Choroid plexus epithelial cell (primary cell): ENCODE measurements at regions not wholly inside any gene's neighbourhood (a gene's known extent, or its start where the extent isn't known, plus 50 kb on each side); places are given as distances from the start of the nearest gene placed in this dataset.

ENCODE experiments used
- DNase-seq: peaks from one replicate; pipeline ENCODE4 v3.0.0-alpha.2; 2010; ENCODE audit warnings: low read depth
- H3K4me3 ChIP-seq: 2 replicates; pipeline ENCODE4 v1.5.1; 2011; ENCODE audit warnings: low read depth, mild to moderate bottlenecking, control low read depth, low read length, moderate library complexity
- CTCF ChIP-seq: conservative IDR thresholded peaks from 2 replicates; pipeline ENCODE4 v1.5.1; 2011; ENCODE audit warnings: low read depth, mild to moderate bottlenecking, control low read depth, inconsistent platforms, low read length, moderate library complexity

GRCh38 chr1:10867138-10867721 is 70.8 kb upstream of the CASZ1 start:
- peak; percentile 21 for DNase-seq
- peak; percentile 22 for TF ChIP-seq CTCF
- H3K4me3 ChIP-seq: peak overlapping the region; percentile 44

- H3K4me3 ChIP-seq: no peak overlapping the region
- TF ChIP-seq CTCF: no peak
- DNase-seq: no peak
Measured at GRCh38 chr1:10867914-10868598, 71.6 kb upstream of the CASZ1 start.

DNA sequence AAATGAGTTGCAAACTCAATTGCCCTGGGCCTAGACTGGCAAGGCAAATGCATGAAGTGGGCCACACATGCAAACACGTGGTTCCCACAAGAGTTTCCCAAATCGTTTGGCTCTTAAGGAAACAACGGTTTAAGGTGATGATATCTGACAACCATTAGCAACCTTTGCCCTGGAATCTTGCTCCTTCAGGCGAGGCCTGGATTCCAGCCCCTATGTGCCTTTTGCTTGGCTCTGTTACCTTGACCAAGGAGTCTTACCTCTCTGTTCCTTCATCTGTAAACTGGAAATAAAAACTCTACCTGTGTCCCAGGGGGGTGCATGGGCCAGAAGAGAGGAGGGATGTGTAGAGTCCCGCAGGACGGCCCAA is 72.1 kb upstream of the CASZ1 start:
- no peak for DNase-seq
- TF ChIP-seq CTCF: no peak
- no peak overlapping the region for H3K4me3 ChIP-seq

- DNase-seq: no peak
- H3K4me3 ChIP-seq: no peak overlapping the region
- no peak for TF ChIP-seq CTCF
Measured at GRCh38 chr1:10869933-10870332, 73.5 kb upstream of the CASZ1 start.

DNA sequence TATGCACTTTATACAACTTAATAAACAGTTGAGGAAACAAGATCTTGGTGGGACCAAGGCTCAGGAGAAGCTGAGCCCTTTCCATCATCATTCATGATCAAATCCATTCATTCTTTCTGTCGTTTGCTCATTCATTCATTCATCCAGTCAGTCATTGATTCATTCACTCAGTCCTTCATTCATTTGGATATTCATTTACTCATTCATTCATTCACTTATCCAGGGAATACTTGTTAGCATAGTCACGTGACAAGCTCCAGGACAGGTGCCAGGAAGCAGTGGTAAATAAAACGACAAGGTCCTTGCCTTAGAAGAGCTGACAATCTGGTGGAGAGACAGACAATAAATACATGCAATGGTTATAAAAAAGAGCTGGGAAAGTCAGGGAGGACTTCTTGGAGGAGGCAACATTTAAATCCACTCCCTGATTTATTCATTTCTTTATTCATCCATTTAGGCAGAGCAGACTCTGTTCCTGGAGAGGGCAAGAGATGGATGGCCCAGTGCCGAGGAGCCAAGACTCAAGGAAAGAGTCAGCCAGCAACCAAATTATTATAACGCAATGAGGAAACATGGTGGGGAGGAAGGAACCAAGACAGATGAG is 74.1 kb upstream of the CASZ1 start:
- H3K4me3 ChIP-seq: no peak overlapping the region

GRCh38 chr1:10873189-10873588 is 76.7 kb upstream of the CASZ1 start:
- TF ChIP-seq CTCF: no peak
- no peak for DNase-seq
- H3K4me3 ChIP-seq: no peak overlapping the region

More for the DNA sequence above, 74.1 kb upstream of the CASZ1 start:
- DNase-seq: no peak
- TF ChIP-seq CTCF: no peak

DNA sequence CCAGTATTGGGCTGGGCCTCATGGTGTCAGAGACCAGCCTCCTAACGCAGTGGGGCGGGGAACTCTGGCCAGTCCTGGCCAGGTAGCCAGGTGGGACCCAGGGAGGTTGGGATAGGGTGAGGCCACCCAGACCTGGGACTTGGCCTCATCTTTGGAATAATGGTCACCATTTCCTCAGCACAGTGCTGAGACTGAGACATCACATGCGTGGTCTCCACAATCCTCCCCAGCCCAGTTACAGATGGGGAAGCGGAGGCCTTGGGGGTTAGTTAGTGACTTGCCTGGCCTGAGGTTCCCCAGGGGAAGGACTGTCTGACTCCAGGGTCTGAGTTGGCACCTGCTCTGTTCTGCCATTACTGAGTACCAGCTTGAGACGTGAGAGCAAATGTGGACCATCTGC is 77.9 kb upstream of the CASZ1 start:
- DNase-seq: no peak
- no peak overlapping the region for H3K4me3 ChIP-seq
- no peak for TF ChIP-seq CTCF
